Fibroblast of lung (primary cell): ENCODE measurements at regions not wholly inside any gene's neighbourhood (a gene's known extent, or its start where the extent isn't known, plus 50 kb on each side); places are given as distances from the start of the nearest gene placed in this dataset.

Source experiments
- EZH2 ChIP-seq: IDR thresholded peaks from 2 replicates; pipeline ENCODE4 v1.5.1; 2012; ENCODE audit warnings: low read length, control low read depth, mild to moderate bottlenecking; ENCODE audit errors: missing control alignments
- TF ChIP-seq, protein P1 (sequence below), 2 donors: IDR thresholded peaks in 1 of 2; conservative IDR thresholded peaks in 1 of 2; 1 replicate in 1 of 2; 2 replicates in 1 of 2; pipeline ENCODE4 v1.5.1; 2011 to 2012; ENCODE audit warnings: low read length in 2 of 2, control low read depth in 1 of 2, inconsistent platforms in 1 of 2, low read depth in 1 of 2, mild to moderate bottlenecking in 1 of 2

DNA sequence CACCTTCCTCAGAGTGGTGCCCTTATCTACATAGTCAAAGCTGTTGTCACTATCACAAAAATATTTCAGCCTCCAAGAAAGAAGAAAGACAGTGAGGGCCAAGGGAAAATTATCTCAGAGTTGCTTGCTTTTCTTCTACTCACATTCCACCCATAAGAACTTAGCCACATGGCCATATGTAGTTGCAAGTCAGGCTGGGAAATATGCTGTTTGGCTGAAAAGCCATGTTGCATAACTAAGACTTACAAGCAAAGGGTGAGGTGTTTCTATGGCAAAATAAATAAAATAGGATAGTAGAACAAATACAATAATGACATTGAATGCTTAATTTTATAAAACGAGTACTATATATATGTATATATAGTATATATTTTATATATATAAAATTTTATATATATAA, 365.9 kb upstream of the PABPC4L start:
- TF ChIP-seq, protein P1, sequence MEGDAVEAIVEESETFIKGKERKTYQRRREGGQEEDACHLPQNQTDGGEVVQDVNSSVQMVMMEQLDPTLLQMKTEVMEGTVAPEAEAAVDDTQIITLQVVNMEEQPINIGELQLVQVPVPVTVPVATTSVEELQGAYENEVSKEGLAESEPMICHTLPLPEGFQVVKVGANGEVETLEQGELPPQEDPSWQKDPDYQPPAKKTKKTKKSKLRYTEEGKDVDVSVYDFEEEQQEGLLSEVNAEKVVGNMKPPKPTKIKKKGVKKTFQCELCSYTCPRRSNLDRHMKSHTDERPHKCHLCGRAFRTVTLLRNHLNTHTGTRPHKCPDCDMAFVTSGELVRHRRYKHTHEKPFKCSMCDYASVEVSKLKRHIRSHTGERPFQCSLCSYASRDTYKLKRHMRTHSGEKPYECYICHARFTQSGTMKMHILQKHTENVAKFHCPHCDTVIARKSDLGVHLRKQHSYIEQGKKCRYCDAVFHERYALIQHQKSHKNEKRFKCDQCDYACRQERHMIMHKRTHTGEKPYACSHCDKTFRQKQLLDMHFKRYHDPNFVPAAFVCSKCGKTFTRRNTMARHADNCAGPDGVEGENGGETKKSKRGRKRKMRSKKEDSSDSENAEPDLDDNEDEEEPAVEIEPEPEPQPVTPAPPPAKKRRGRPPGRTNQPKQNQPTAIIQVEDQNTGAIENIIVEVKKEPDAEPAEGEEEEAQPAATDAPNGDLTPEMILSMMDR (conservative IDR thresholded peaks at IDR 0.05 in 1 of 2, IDR thresholded peaks at IDR 0.05 in 1 of 2; ENCODE audit: low read depth in 1 of 2, low read length in 2 of 2) = no peak
- TF ChIP-seq EZH2 = no peak
